Left cardiac atrium (tissue), 4 donors: ENCODE measurements at regions not wholly inside any gene's neighbourhood (a gene's known extent, or its start where the extent isn't known, plus 50 kb on each side); places are given as distances from the start of the nearest gene placed in this dataset.
"Not testable (repeated sequence)": the region's sequence is repeated elsewhere in the genome, so short reads cannot be mapped to it uniquely, and the experiment has no call there.

ENCODE experiments used
- ATAC-seq, 2 donors: fragments of 200-7000 bp; cut with Tn5 transposase; one replicate each; pipeline ENCODE4 v1.9.1; 2020; ENCODE audit warnings: mild to moderate bottlenecking in 2 of 2, moderate library complexity in 2 of 2
- DNase-seq: peaks from one replicate; pipeline ENCODE4 v3.0.0-alpha.2; 2020
- intact Hi-C, 2 donors: fragments of 100-400 bp; cut with DNase I; formaldehyde crosslinking; loops; one replicate each; pipeline versions ENCODE4 v1.14.1 to v1.15.1; 2022 to 2023
- donor health status: DM: no; HTN: yes; CAD: no.
- donor health status: DM: no; HTN: yes; CAD: no; lungs with severe emphysema.
- donor health status: DM: yes; HTN: yes; CAD: no.
- donor health status: Dilated cardiomyopathy.

DNA sequence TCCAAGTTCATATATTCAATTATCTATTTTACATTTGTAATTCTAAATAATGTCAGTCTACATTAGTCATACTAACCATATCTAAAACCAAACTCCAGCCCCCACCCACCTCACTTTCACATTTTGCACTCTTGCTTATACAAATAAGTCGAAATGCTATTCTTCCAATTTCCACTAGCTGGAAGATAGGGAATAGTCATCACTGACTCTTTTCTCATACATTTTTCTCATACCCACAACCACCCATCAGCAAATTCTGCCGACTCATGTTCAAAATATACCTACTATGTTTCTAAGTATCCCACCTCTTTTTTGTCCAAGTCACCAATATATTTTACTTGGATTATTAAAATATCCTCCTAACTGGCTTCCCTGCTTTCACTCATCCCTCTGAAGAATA, 93.2 kb upstream of the DGKB start:
- intact Hi-C loops = no loop called here
- ATAC-seq = no peak
- DNase-seq = no peak

DNA sequence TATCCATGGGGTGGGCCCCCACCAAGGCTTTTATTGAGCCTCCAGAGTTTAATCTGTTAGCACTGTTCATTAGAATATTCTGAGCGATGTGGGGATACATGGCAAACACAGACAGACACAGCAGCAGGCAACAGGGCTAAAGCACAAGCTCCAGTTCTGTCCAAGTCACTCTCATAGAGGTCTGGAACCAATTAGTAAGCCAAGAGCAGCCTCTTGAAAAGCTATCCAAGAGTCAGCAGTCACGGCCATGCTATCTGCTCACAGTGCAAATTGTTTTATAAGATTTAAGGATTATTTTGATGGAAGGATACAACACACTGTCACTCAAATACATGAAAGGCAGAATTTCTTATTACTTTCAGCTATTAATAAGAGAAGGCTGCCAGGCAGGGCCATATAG, 86.4 kb upstream of the DGKB start:
- ATAC-seq (no peak), DNase-seq (no peak)

DNA sequence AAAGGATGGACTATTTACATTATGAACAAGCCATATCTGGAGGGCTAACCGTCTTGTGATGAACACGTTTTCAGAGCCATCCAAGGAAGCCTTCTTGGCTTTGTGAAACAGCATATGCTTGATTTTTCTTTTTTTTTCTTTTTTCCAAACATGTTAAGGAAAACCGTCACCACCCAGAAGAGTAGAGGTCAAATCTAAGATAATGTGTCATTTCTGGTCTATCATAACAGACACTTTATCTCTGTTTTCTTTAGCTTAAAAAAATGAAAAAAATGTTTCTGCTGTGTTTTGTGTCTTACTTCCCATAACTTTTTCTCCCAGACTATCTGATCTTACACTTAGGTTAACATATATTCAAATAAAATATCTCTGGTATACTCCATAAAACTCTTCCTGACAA, 76.1 kb upstream of the DGKB start:
- no peak for DNase-seq
- intact Hi-C loops = no loop called here
- ATAC-seq = no peak

More for the DNA sequence above, 86.4 kb upstream of the DGKB start:
- intact Hi-C loops = no loop called here

DNA sequence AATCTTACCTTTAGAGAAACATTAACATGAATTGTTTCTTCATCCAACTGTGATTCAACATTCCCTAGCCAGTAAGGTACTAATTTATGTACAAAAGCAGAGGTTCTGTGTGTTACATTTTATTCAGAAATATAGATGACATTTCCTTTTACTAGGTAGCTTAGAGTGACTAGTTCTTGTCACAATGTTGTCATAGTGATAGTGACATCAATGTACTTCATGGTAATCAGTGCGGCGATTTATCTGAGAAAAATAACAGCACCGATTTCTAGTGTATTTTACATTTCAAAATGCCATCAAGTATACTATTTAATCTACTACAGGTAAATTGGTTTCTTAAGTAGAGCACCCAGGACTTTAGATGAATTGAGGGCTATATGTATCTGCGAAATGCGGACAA, 72.1 kb upstream of the DGKB start:
- no peak for ATAC-seq
- intact Hi-C loops = no loop called here
- DNase-seq = no peak

DNA sequence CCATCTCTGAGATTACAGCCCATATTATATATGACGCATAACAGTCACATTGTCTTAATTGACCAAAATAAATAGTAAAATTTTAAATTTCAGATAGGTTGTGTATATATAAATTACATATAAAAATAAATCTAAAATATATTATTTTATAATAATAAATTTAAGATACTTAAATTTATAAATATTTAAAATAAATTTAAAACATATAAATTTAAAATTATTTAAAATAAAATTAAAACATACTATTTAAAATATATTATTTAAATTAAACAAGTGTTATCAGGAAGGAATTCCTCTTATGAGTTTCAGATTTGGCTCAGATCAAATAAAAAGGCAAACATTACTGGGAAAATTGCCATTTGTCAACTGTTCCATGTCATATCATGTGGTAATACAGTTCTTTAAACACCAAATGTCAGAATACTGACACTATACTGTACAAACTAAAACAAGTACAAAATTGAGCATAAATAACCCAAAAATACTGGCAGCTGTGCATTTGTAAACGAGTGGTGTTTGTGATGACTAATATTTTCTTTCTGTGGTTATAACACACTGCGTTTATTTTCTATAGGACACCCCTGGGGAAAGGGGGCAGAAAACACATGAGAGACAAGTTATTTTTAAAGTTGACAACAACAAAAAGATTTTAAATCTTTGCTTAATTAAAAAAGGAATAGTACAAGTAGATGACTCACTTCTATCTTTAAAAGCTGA, 71.3 kb upstream of the DGKB start:
- no peak for ATAC-seq
- intact Hi-C loops = no loop called here
- DNase-seq = no peak

DNA sequence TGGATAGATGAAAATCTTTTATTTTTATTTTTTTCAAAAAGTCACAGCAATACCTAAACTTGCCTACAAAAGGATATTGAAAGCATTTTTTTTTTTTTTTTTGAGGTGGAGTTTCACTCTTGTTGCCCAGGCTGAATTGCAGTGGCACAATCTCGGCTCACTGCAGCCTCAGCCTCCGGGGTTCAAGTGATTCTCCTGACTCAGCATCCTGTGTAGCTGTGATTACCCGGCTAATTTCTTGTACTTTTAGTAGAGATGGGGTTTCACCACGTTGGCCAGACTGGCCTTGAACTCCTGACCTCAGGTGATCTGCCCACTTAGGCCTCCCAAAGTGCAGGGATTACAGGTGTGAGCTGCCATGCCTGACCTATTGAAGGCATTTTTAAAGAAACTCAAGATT, 69.1 kb upstream of the DGKB start:
- intact Hi-C loops, ATAC-seq: not testable (repeated sequence)

DNA sequence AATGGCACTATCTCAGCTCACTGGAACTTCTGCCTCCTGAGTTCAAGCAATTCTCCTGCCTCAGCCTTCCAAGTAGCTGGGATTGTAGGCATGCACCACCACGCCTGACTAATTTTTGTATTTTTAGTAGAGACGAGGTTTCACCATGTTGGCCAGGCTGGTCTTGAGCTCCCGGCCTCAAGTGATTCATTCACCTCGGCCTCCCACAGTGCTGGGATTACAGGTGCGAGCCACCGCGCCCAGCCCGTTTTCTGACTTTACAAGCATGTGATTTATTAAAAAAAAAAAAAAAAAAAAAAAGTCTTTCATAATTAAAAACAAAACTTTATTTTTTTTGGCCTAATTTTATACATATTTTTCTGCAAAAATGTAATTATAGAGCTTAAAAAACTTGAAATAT, 64.8 kb upstream of the DGKB start:
- DNase-seq, ATAC-seq, intact Hi-C loops: not testable (repeated sequence)

More for the DNA sequence above, 69.1 kb upstream of the DGKB start:
- DNase-seq = not testable (repeated sequence)

DNA sequence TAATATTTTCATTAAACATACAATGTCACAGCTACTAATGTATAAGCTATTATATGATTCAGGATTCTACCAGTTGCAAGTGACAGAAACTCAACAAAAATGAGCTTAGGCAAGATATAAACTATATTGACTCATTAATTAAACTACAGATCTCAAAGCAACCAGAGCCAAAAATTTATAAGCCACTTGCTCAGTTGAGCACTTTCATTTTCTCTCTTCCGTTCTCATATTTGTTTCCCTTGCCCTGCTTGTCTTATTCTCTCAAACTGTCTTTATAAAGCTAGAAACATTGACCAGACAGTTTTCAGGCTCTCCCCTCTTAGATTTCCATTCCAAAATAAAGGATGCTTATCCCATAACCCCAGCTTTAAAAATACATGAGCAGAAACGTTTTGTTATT, 60.2 kb upstream of the DGKB start:
- DNase-seq = no peak
- ATAC-seq = no peak
- intact Hi-C loops = no loop called here

DNA sequence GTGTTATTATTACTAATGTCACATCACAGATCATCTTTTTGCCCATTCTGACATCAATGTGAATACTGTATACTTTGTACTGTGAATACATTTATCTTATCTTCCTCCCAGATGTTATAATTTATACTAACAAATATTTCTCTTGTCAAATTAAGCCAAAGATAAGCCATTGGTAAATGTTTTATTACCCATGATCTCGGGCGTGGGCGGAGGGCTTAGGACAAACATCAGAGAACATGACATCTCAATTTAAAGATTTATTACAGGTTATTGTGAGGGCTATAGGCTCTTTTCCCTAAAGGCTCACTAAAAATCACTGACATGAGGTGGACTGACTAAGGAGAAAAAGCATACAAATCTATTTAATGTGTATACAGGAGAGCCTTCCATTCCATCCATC, 58.2 kb upstream of the DGKB start:
- ATAC-seq (no peak), DNase-seq (no peak)
- intact Hi-C loops = no loop called here

DNA sequence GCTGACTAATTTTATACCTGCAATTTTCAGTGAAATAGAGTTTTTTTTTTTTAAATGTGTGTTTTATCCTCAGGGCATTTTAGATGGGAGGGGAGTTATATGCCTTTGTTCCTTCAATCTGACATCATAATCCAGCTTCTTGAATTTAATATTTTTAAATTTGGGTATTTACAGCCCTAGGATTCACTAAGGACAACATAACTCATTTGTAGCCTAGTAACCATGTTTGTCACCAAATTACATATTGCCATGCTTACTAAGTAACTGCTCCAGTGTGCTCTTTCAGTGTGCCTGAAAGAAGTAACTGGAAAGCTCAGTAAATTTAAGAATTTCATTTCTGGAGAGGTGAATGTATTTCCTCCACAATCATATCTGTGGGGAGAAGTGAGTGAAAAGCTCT, 56.8 kb upstream of the DGKB start:
- intact Hi-C loops = no loop called here
- ATAC-seq (no peak), DNase-seq (no peak)

DNA sequence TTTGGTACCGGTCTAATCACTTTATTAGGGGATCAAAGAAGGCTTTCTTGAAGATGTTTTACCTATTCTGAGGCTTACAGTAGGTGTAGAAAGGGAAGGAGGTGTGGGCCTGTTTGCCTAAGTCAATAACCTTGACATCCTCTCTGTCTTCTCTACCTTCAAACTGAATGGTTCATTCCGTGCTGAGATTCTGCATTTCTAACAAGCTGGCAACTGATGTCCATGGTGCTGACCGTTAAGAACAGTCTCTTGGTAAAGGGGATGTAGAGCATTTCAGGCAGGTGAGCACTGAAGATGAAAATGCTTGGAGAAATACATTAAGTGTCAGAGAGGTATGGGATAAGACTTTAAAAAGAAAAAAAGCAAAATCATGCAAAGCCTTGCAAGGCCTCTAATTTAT, 51.5 kb upstream of the DGKB start:
- intact Hi-C loops = no loop called here
- no peak for DNase-seq
- no peak for ATAC-seq
